ENCODE measurements at regions not wholly inside any gene's neighbourhood (a gene's known extent, or its start where the extent isn't known, plus 50 kb on each side); places are given as distances from the start of the nearest gene placed in this dataset.

- no peaks in the 10 kb centered on the region for H3K4me1 Mint-ChIP-seq (ENCODE audit: insufficient read depth, unreplicated experiment)
- DNase-seq (ENCODE audit: unreplicated experiment): peak; percentile 16
- no peaks in the 10 kb centered on the region for H3K27me3 Mint-ChIP-seq (ENCODE audit: insufficient read depth, unreplicated experiment)
- H3K9me3 Mint-ChIP-seq (ENCODE audit: unreplicated experiment): no peaks in the 10 kb centered on the region
- no peak for TF ChIP-seq CTCF (IDR thresholded peaks at IDR 0.05; ENCODE audit: unreplicated experiment)
- POLR2A ChIA-PET: interaction anchor here (0.9 to 1.1 kb wide), 2 partner anchors 52 to 709 kb away, joined by 3 to 5 read pairs; partner anchors contain the start of gene KLF5
- no peak overlapping the region for H3K4me3 Mint-ChIP-seq (ENCODE audit: unreplicated experiment)
- intact Hi-C loops (cut with micrococcal nuclease): no loop called here
- no peak overlapping the region for H3K27ac Mint-ChIP-seq (ENCODE audit: low read depth, unreplicated experiment)
- peaks cover 10% of the 10 kb centered on the region for H3K36me3 Mint-ChIP-seq (ENCODE audit: insufficient read depth, unreplicated experiment)
- CTCF ChIA-PET: interaction anchor here (0.5 to 1.4 kb wide), 11 partner anchors 10 to 395 kb away, joined by 3 to 5 read pairs (median 3); no protein-coding TSS in a partner anchor
- no TSS peak for BruUV-seq (replicated peaks)
Measured at GRCh38 chr13:73767747-73768315, 366.4 kb downstream of the KLF12 start.

- H3K27ac Mint-ChIP-seq (ENCODE audit: low read depth, unreplicated experiment): no peak overlapping the region
- no peak for TF ChIP-seq CTCF (IDR thresholded peaks at IDR 0.05; ENCODE audit: unreplicated experiment)
- POLR2A ChIA-PET: interaction anchor here (1.1 kb wide), 1 partner anchor 51 kb away, joined by 3 read pairs; no protein-coding TSS in a partner anchor
- H3K36me3 Mint-ChIP-seq (ENCODE audit: insufficient read depth, unreplicated experiment): peaks cover 10% of the 10 kb centered on the region
- no peak for DNase-seq (ENCODE audit: unreplicated experiment)
- CTCF ChIA-PET: interaction anchor here (0.8 to 1.4 kb wide), 8 partner anchors 10 to 49 kb away, joined by 3 to 5 read pairs (median 4); no protein-coding TSS in a partner anchor
- no peaks in the 10 kb centered on the region for H3K27me3 Mint-ChIP-seq (ENCODE audit: insufficient read depth, unreplicated experiment)
- no TSS peak for BruUV-seq (replicated peaks)
- no peaks in the 10 kb centered on the region for H3K9me3 Mint-ChIP-seq (ENCODE audit: unreplicated experiment)
- H3K4me1 Mint-ChIP-seq (ENCODE audit: insufficient read depth, unreplicated experiment): no peaks in the 10 kb centered on the region
- intact Hi-C loops (cut with micrococcal nuclease): no loop called here
- H3K4me3 Mint-ChIP-seq (ENCODE audit: unreplicated experiment): no peak overlapping the region
Measured at GRCh38 chr13:73767191-73767741, 366.9 kb downstream of the KLF12 start.

- Mint-ChIP-seq H3K9me3 (ENCODE audit: unreplicated experiment) (no peaks in the 10 kb centered on the region), H3K27ac (ENCODE audit: low read depth, unreplicated experiment) (peak overlapping the region; percentile 23), H3K27me3 (ENCODE audit: insufficient read depth, unreplicated experiment) (no peaks in the 10 kb centered on the region), H3K4me1 (ENCODE audit: insufficient read depth, unreplicated experiment) (no peaks in the 10 kb centered on the region), H3K36me3 (ENCODE audit: insufficient read depth, unreplicated experiment) (peaks cover 10% of the 10 kb centered on the region), H3K4me3 (ENCODE audit: unreplicated experiment) (no peak overlapping the region)
- intact Hi-C loops (cut with micrococcal nuclease): no loop called here
- no peak for DNase-seq (ENCODE audit: unreplicated experiment)
- TF ChIP-seq CTCF (IDR thresholded peaks at IDR 0.05; ENCODE audit: unreplicated experiment): no peak
- CTCF ChIA-PET: no interaction called here
- BruUV-seq (replicated peaks): no TSS peak
- POLR2A ChIA-PET: no interaction called here
Measured at GRCh38 chr13:73765651-73766384, 368.4 kb downstream of the KLF12 start.

- intact Hi-C loops (cut with micrococcal nuclease): no loop called here
- ChIA-PET POLR2A (no interaction called here), CTCF (interaction anchor here (0.6 to 1.3 kb wide), 4 partner anchors 18 to 1460 kb away, joined by 3 to 4 read pairs (median 4); no protein-coding TSS in a partner anchor)
- Mint-ChIP-seq H3K27me3 (ENCODE audit: insufficient read depth, unreplicated experiment) (no peaks in the 10 kb centered on the region), H3K4me1 (ENCODE audit: insufficient read depth, unreplicated experiment) (peaks cover 5% of the 10 kb centered on the region), H3K9me3 (ENCODE audit: unreplicated experiment) (no peaks in the 10 kb centered on the region), H3K4me3 (ENCODE audit: unreplicated experiment) (no peak overlapping the region), H3K36me3 (ENCODE audit: insufficient read depth, unreplicated experiment) (peaks cover 6% of the 10 kb centered on the region), H3K27ac (ENCODE audit: low read depth, unreplicated experiment) (no peak overlapping the region)
- TF ChIP-seq CTCF (IDR thresholded peaks at IDR 0.05; ENCODE audit: unreplicated experiment): no peak
- DNase-seq (ENCODE audit: unreplicated experiment): no peak
- no TSS peak for BruUV-seq (replicated peaks)
Measured at GRCh38 chr13:73759434-73759833, 374.8 kb downstream of the KLF12 start.
